ENCODE measurements at regions not wholly inside any gene's neighbourhood (a gene's known extent, or its start where the extent isn't known, plus 50 kb on each side); places are given as distances from the start of the nearest gene placed in this dataset.
A peak's percentile ranks its signal among the peaks of the same experiment; 100 is the strongest.

DNA sequence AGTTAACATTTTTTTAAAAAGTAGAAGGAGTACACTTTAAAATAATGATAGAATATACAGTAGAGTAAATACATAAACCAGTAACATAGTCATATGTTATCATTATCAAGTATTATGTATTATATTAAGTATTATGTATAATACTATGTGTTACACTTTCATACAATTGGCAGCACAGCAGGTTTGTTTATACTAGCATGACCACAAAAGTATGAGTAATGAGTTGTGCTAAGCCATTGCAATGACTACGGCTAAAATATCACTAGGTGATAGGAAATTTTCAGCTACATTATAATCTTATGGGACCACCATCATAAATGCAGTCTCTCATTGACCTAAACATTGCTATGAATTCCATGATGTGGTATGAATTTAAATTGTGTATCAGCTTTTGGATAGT lies 506.0 kb downstream of the HTR1A start:
- no peak for DNase-seq (ENCODE audit: low spot score in 2 of 2)
- no peaks in the 10 kb centered on the region for H3K36me3 ChIP-seq
- no peaks in the 10 kb centered on the region for H3K27me3 ChIP-seq
- no peak overlapping the region for H3K4me3 ChIP-seq
- H3K9me3 ChIP-seq = no peaks in the 10 kb centered on the region
- intact Hi-C loops (cut with DNase I) = no loop called here
- TF ChIP-seq, protein P1, sequence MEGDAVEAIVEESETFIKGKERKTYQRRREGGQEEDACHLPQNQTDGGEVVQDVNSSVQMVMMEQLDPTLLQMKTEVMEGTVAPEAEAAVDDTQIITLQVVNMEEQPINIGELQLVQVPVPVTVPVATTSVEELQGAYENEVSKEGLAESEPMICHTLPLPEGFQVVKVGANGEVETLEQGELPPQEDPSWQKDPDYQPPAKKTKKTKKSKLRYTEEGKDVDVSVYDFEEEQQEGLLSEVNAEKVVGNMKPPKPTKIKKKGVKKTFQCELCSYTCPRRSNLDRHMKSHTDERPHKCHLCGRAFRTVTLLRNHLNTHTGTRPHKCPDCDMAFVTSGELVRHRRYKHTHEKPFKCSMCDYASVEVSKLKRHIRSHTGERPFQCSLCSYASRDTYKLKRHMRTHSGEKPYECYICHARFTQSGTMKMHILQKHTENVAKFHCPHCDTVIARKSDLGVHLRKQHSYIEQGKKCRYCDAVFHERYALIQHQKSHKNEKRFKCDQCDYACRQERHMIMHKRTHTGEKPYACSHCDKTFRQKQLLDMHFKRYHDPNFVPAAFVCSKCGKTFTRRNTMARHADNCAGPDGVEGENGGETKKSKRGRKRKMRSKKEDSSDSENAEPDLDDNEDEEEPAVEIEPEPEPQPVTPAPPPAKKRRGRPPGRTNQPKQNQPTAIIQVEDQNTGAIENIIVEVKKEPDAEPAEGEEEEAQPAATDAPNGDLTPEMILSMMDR (IDR thresholded peaks at IDR 0.05) = no peak
- H3K4me1 ChIP-seq = no peaks in the 10 kb centered on the region
- no peak overlapping the region for H3K27ac ChIP-seq

GRCh38 chr5:63451188-63451587 lies 511.1 kb downstream of the HTR1A start:
- H3K27me3 ChIP-seq = no peaks in the 10 kb centered on the region
- no peaks in the 10 kb centered on the region for H3K36me3 ChIP-seq
- intact Hi-C loops (cut with DNase I) = no loop called here
- H3K4me3 ChIP-seq = no peak overlapping the region
- DNase-seq (ENCODE audit: low spot score in 2 of 2) = no peak
- H3K9me3 ChIP-seq = no peaks in the 10 kb centered on the region
- TF ChIP-seq, protein P1 (IDR thresholded peaks at IDR 0.05) = no peak
- no peak overlapping the region for H3K27ac ChIP-seq
- no peaks in the 10 kb centered on the region for H3K4me1 ChIP-seq

GRCh38 chr5:63439537-63439936 lies 522.7 kb downstream of the HTR1A start:
- Histone ChIP-seq H3K27ac (no peak overlapping the region), H3K9me3 (no peaks in the 10 kb centered on the region), H3K36me3 (no peaks in the 10 kb centered on the region), H3K27me3 (no peaks in the 10 kb centered on the region), H3K4me1 (no peaks in the 10 kb centered on the region), H3K4me3 (no peak overlapping the region)
- TF ChIP-seq, protein P1 (IDR thresholded peaks at IDR 0.05) = no peak
- intact Hi-C loops (cut with DNase I) = no loop called here
- DNase-seq (ENCODE audit: low spot score in 2 of 2) = no peak

- TF ChIP-seq, protein P1 (IDR thresholded peaks at IDR 0.05) = no peak
- no peaks in the 10 kb centered on the region for H3K27me3 ChIP-seq
- H3K4me1 ChIP-seq = no peaks in the 10 kb centered on the region
- intact Hi-C loops (cut with DNase I) = no loop called here
- DNase-seq (ENCODE audit: low spot score in 2 of 2) = no peak
- no peaks in the 10 kb centered on the region for H3K9me3 ChIP-seq
- H3K36me3 ChIP-seq = no peaks in the 10 kb centered on the region
- H3K27ac ChIP-seq = no peak overlapping the region
- H3K4me3 ChIP-seq = no peak overlapping the region
These were observed 552.5 kb downstream of the HTR1A start for GRCh38 chr5:63409737-63410136.

DNA sequence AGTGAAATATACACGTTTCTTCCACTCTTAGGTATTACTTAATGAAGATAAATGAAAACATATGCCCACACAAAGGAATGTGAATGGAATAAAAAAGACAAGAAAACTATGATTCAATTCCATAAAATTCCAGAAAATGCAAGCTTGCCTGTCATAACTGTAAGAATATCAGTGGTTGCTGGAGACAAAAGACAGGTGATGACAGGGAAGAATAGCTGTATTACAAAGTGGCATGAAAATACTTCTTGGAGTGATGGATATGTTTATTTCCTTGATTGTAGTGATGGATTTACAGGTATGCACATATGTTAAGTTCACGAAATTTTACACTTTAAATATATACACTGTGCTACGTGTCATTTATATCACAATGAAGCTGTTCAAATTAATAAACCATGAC lies 553.3 kb downstream of the HTR1A start:
- Histone ChIP-seq H3K4me3 (no peak overlapping the region), H3K4me1 (no peaks in the 10 kb centered on the region), H3K9me3 (no peaks in the 10 kb centered on the region), H3K36me3 (no peaks in the 10 kb centered on the region), H3K27ac (no peak overlapping the region), H3K27me3 (no peaks in the 10 kb centered on the region)
- DNase-seq (ENCODE audit: low spot score in 2 of 2) = no peak
- intact Hi-C loops (cut with DNase I) = no loop called here
- TF ChIP-seq, protein P1 (IDR thresholded peaks at IDR 0.05) = no peak

- no peaks in the 10 kb centered on the region for H3K36me3 ChIP-seq
- no peaks in the 10 kb centered on the region for H3K4me1 ChIP-seq
- no peaks in the 10 kb centered on the region for H3K9me3 ChIP-seq
- H3K27me3 ChIP-seq = no peaks in the 10 kb centered on the region
- TF ChIP-seq, protein P1 (IDR thresholded peaks at IDR 0.05) = peak in 1 of 3 experiments; percentile 42
- intact Hi-C loops (cut with DNase I) = no loop called here
- no peak overlapping the region for H3K27ac ChIP-seq
- DNase-seq (ENCODE audit: low spot score in 2 of 2) = no peak
- H3K4me3 ChIP-seq = no peak overlapping the region
These were observed 560.7 kb downstream of the HTR1A start for GRCh38 chr5:63401436-63402046.

Measured in ascending aorta (tissue), 2 donors.